HepG2 (cell line): ENCODE measurements at regions not wholly inside any gene's neighbourhood (a gene's known extent, or its start where the extent isn't known, plus 50 kb on each side); places are given as distances from the start of the nearest gene placed in this dataset.

Experiments used
- CHD4 ChIP-seq: fragments of 200-600 bp; sonication (generic); IDR thresholded peaks from 2 replicates; pipeline ENCODE4 v1.7.0; 2017; ENCODE audit warnings: mild to moderate bottlenecking, low read length, borderline replicate concordance
- HDAC6 ChIP-seq: fragments of 200-600 bp; sonication (generic); IDR thresholded peaks from 2 replicates; pipeline ENCODE4 v1.7.0; 2017; ENCODE audit warnings: mild to moderate bottlenecking, antibody characterized with exemption, low read length, low read depth
- PLRG1 ChIP-seq: fragments of 450-650 bp; conservative IDR thresholded peaks from 2 replicates; pipeline ENCODE4 v1.6.1; 2016
- ZBTB26 ChIP-seq: IDR thresholded peaks from 2 replicates; pipeline ENCODE4 v1.6.1; 2016; ENCODE audit warnings: missing compliant biosample characterization, missing genetic modification reagents, borderline replicate concordance

- TF ChIP-seq HDAC6: no peak
- TF ChIP-seq PLRG1: no peak
- no peak for TF ChIP-seq ZBTB26 (CRISPR knock-in tag)
- no peak for TF ChIP-seq CHD4
Observed at GRCh38 chr3:43960448-43960840, 269.7 kb downstream of the ABHD5 start.
